DMS153 treated with DMSO at 0.1 percent for 48 hours (cell line): ENCODE measurements at regions not wholly inside any gene's neighbourhood (a gene's known extent, or its start where the extent isn't known, plus 50 kb on each side); places are given as distances from the start of the nearest gene placed in this dataset.
A peak's percentile ranks its signal among the peaks of the same experiment; 100 is the strongest.

Experiments
- DNase-seq: peaks from one replicate; lab custom pipeline; 2025; ENCODE audit not compliant: unreplicated experiment; lab: John Stamatoyannopoulos, UW

- no peak for DNase-seq
These were observed 86.2 kb upstream of the COL6A5 start for GRCh38 chr3:130259166-130259874.

- no peak for DNase-seq
These were observed 84.6 kb upstream of the COL6A5 start for GRCh38 chr3:130260918-130261317.

GRCh38 chr3:130263708-130264107, 81.8 kb upstream of the COL6A5 start:
- no peak for DNase-seq

- no peak for DNase-seq
These were observed 78.7 kb upstream of the COL6A5 start for GRCh38 chr3:130266817-130267216.

GRCh38 chr3:130276203-130276803, 69.2 kb upstream of the COL6A5 start:
- peak; percentile 43 for DNase-seq

- DNase-seq = no peak
These were observed 56.8 kb upstream of the COL6A5 start for GRCh38 chr3:130288670-130289069.

GRCh38 chr3:130291148-130291547, 54.3 kb upstream of the COL6A5 start:
- no peak for DNase-seq

GRCh38 chr3:130293247-130293646, 52.2 kb upstream of the COL6A5 start:
- DNase-seq = no peak
